SK-N-SH (cell line): ENCODE measurements at regions not wholly inside any gene's neighbourhood (a gene's known extent, or its start where the extent isn't known, plus 50 kb on each side); places are given as distances from the start of the nearest gene placed in this dataset.

Source experiments
- CTCF ChIA-PET: fragments of 300-600, 350-600 bp; formaldehyde crosslinking; extraction: SDS; loops from one replicate; lab custom pipeline; 2021; lab: Yijun Ruan, JAX
- POLR2A ChIA-PET: fragments of 350-600 bp; sonication (Branson Sonifier 250); formaldehyde crosslinking; extraction: SDS; loops from one replicate; lab custom pipeline; 2020; ENCODE audit warnings: antibody characterized with exemption, inconsistent platforms; lab: Yijun Ruan, JAX
- DNase-seq: peaks from one replicate; pipeline ENCODE4 v3.0.0; 2012
- H2AFZ ChIP-seq: fragments of 200-600 bp; sonication (generic); 2 replicates; pipeline ENCODE4 v1.8.1; 2016; ENCODE audit warnings: antibody characterized with exemption, mild to moderate bottlenecking, low read depth
- H3F3A ChIP-seq: fragments of 200-600 bp; sonication (generic); replicated peaks from 2 replicates; pipeline ENCODE3; 2016; ENCODE audit warnings: antibody characterized with exemption, mild to moderate bottlenecking; ENCODE audit not compliant: insufficient read depth
- H3K27ac ChIP-seq, 2 experiments: fragments of 200-500 bp in 1 of 2; fragments of 200-600 bp in 1 of 2; sonication (Bioruptor generic) in 1 of 2; sonication (generic), shearing (Covaris generic) in 1 of 2; 2 replicates each; pipeline versions ENCODE4 v1.5.1 to v1.6.1; 2014 to 2016; ENCODE audit warnings: low read depth in 2 of 2, inconsistent platforms in 1 of 2, low read length in 1 of 2, mild to moderate bottlenecking in 1 of 2, mixed read lengths in 1 of 2
- H3K27me3 ChIP-seq: fragments of 200-600 bp; sonication (generic), shearing (Covaris generic); 2 replicates; pipeline ENCODE4 v1.6.1; 2016; ENCODE audit warnings: mixed run types; ENCODE audit not compliant: insufficient read depth
- H3K36me3 ChIP-seq, 2 experiments: fragments of 200-500 bp in 1 of 2; fragments of 200-600 bp in 1 of 2; sonication (Bioruptor generic) in 1 of 2; sonication (generic) in 1 of 2; replicated peaks in 1 of 2; 2 replicates each; pipeline versions ENCODE3 to v1.5.1; 2014 to 2016; ENCODE audit warnings: low read length in 1 of 2, mild to moderate bottlenecking in 1 of 2; ENCODE audit not compliant: insufficient read depth in 2 of 2, control insufficient read depth in 1 of 2
- H3K4me1 ChIP-seq, 2 experiments: fragments of 200-500 bp in 1 of 2; fragments of 200-600 bp in 1 of 2; sonication (Bioruptor generic) in 1 of 2; sonication (generic), shearing (Covaris generic) in 1 of 2; 2 replicates each; pipeline versions ENCODE4 v1.5.1 to v1.6.1; 2014 to 2016; ENCODE audit warnings: low read depth in 1 of 2, low read length in 1 of 2, mixed run types in 1 of 2; ENCODE audit not compliant: insufficient read depth in 2 of 2, control insufficient read depth in 1 of 2
- H3K4me2 ChIP-seq: fragments of 200-600 bp; sonication (generic), shearing (Covaris generic); 2 replicates; pipeline ENCODE4 v1.6.1; 2017; ENCODE audit warnings: mixed run types
- H3K4me3 ChIP-seq, 2 experiments: fragments of 200-500 bp in 1 of 2; fragments of 200-600 bp in 1 of 2; sonication (Bioruptor generic) in 1 of 2; sonication (generic), shearing (Covaris generic) in 1 of 2; 2 replicates each; pipeline versions ENCODE4 v1.5.1 to v1.8.1; 2014 to 2016; ENCODE audit warnings: low read depth in 2 of 2, inconsistent platforms in 1 of 2, low read length in 1 of 2, mild to moderate bottlenecking in 1 of 2, mixed read lengths in 1 of 2, moderate library complexity in 1 of 2
- H3K79me2 ChIP-seq: fragments of 200-600 bp; sonication (generic); 2 replicates; pipeline ENCODE4 v1.8.1; 2017; ENCODE audit warnings: mild to moderate bottlenecking; ENCODE audit not compliant: insufficient read depth
- H3K9ac ChIP-seq: fragments of 200-600 bp; sonication (generic); 2 replicates; pipeline ENCODE4 v1.6.1; 2017; ENCODE audit warnings: mixed run types
- H3K9me2 ChIP-seq: fragments of 200-600 bp; sonication (generic); 2 replicates; pipeline ENCODE4 v1.6.1; 2017; ENCODE audit warnings: mixed run types
- H3K9me3 ChIP-seq: fragments of 200-600 bp; sonication (generic); 2 replicates; pipeline ENCODE4 v1.6.1; 2017; ENCODE audit warnings: mixed run types, mild to moderate bottlenecking, moderate library complexity
- H4K20me1 ChIP-seq: fragments of 200-600 bp; sonication (generic); 2 replicates; pipeline ENCODE4 v1.6.1; 2017; ENCODE audit warnings: mild to moderate bottlenecking, mixed run types; ENCODE audit not compliant: insufficient read depth
- EP300 ChIP-seq, 2 experiments: IDR thresholded peaks; 2 replicates each; pipeline versions ENCODE4 v1.4.0 to v1.6.1; 2012; ENCODE audit warnings: borderline replicate concordance in 1 of 2, low read depth in 1 of 2, low read length in 1 of 2
- FOSL2 ChIP-seq: IDR thresholded peaks from 2 replicates; pipeline ENCODE4 v1.4.0; 2012; ENCODE audit warnings: low read depth, mild to moderate bottlenecking, moderate library complexity, borderline replicate concordance
- FOXM1 ChIP-seq: IDR thresholded peaks from 2 replicates; pipeline ENCODE4 v1.4.0; 2012; ENCODE audit warnings: low read depth, mild to moderate bottlenecking
- MXI1 ChIP-seq: IDR thresholded peaks from 2 replicates; pipeline ENCODE4 v1.6.1; 2012; ENCODE audit warnings: mild to moderate bottlenecking, low read depth, low read length, improper control_type of control experiment
- NFIC ChIP-seq: IDR thresholded peaks from 2 replicates; pipeline ENCODE4 v1.4.0; 2012; ENCODE audit warnings: borderline replicate concordance
- PBX3 ChIP-seq: IDR thresholded peaks from 2 replicates; pipeline ENCODE4; 2012
- RAD21 ChIP-seq: IDR thresholded peaks from 2 replicates; pipeline ENCODE4 v1.6.1; 2012; ENCODE audit warnings: mild to moderate bottlenecking, low read length
- RCOR1 ChIP-seq: fragments of 150-350 bp; IDR thresholded peaks from 2 replicates; pipeline ENCODE4 v1.6.1; 2017; ENCODE audit warnings: antibody characterized with exemption, low read length
- RXRA ChIP-seq: IDR thresholded peaks from 2 replicates; pipeline ENCODE4 v1.4.0; 2012; ENCODE audit warnings: low read depth, mild to moderate bottlenecking, borderline replicate concordance
- SIN3A ChIP-seq: IDR thresholded peaks from 2 replicates; pipeline ENCODE4 v1.6.1; 2012; ENCODE audit warnings: low read depth, mild to moderate bottlenecking, low read length, moderate library complexity, borderline replicate concordance
- TCF12 ChIP-seq: IDR thresholded peaks from 2 replicates; pipeline ENCODE4 v1.4.0; 2012
- ZBTB33 ChIP-seq: IDR thresholded peaks from 2 replicates; pipeline ENCODE4 v1.4.0; 2012; ENCODE audit warnings: low read depth, borderline replicate concordance
- WGBS: methylation state at CpG from one replicate; pipeline ENCODE4 v1.1.6; 2017; ENCODE audit warnings: low lambda C conversion rate; 5-methylcytosine and 5-hydroxymethylcytosine counted together
- TF ChIP-seq, protein P1 (sequence below): fragments of 150-350 bp; IDR thresholded peaks from 2 replicates; pipeline ENCODE4 v1.6.1; 2017; ENCODE audit warnings: antibody characterized with exemption, low read length, low read depth, borderline replicate concordance

DNA sequence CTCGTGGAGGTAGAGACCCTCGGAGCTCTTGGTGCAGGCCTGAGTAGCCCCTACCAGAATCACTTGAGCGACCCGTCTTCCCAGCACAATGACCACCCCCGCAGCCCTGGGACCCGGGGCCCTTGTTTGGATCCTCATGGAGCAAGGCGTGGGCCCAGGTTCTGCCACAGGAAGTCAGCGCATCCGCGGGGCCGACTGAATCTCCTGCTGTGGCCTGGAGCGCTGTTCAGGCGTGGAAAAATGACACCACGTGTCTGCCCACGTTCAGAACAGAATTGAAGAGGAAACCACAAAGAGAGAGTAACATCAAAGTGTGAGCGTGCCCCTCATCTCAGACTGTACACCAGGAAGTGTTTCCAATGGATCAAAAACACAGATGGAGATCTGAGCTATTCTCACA lies 1479.2 kb downstream of the TBC1D22A start (continued):
- TF ChIP-seq, protein P1, sequence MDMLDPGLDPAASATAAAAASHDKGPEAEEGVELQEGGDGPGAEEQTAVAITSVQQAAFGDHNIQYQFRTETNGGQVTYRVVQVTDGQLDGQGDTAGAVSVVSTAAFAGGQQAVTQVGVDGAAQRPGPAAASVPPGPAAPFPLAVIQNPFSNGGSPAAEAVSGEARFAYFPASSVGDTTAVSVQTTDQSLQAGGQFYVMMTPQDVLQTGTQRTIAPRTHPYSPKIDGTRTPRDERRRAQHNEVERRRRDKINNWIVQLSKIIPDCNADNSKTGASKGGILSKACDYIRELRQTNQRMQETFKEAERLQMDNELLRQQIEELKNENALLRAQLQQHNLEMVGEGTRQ = no peak
- TF ChIP-seq SIN3A (no peak), RCOR1 (no peak), NFIC (no peak), ZBTB33 (no peak), MXI1 (no peak), RXRA (no peak)
- TF ChIP-seq, all 33 proteins: peak for 0

GRCh38 chr22:48240935-48241230 lies 1478.4 kb downstream of the TBC1D22A start:
- TF ChIP-seq ZBTB33 (no peak), PBX3 (no peak), TCF12 (no peak), RAD21 (no peak), RCOR1 (no peak), EP300 (IDR thresholded peaks at IDR 0.05; ENCODE audit: borderline replicate concordance in 1 of 2, low read depth in 1 of 2, low read length in 1 of 2) (no peak), FOSL2 (no peak), FOXM1 (no peak)
- TF ChIP-seq, protein P1 = no peak
- Histone ChIP-seq H3K9me3 (no peaks in the 10 kb centered on the region), H3K4me1 (no peaks in the 10 kb centered on the region), H2AFZ (no peak overlapping the region), H3K27ac (no peak overlapping the region), H3K36me3 (no peaks in the 10 kb centered on the region), H3K4me2 (no peak overlapping the region), H3K4me3 (no peak overlapping the region), H3K9ac (no peak overlapping the region), H3K9me2 (no peaks in the 10 kb centered on the region), H4K20me1 (no peaks in the 10 kb centered on the region), H3K79me2 (no peaks in the 10 kb centered on the region), H3F3A (no peaks in the 10 kb centered on the region), H3K27me3 (no peaks in the 10 kb centered on the region; the same call in 1 of the 2 replicates)
- 45% methylated on average over 8 of the region's 8 CpGs for WGBS
- DNase-seq = no peak
- CTCF ChIA-PET = no interaction called here
- POLR2A ChIA-PET = no interaction called here
